ENCODE measurements at regions not wholly inside any gene's neighbourhood (a gene's known extent, or its start where the extent isn't known, plus 50 kb on each side); places are given as distances from the start of the nearest gene placed in this dataset.
A peak's percentile ranks its signal among the peaks of the same experiment; 100 is the strongest.

GRCh38 chr4:58723954-58724353 is 1613.8 kb upstream of the IGFBP7 start:
- DNase-seq (ENCODE audit: low read depth in 4 of 4, low spot score in 3 of 4), result no peak

DNA sequence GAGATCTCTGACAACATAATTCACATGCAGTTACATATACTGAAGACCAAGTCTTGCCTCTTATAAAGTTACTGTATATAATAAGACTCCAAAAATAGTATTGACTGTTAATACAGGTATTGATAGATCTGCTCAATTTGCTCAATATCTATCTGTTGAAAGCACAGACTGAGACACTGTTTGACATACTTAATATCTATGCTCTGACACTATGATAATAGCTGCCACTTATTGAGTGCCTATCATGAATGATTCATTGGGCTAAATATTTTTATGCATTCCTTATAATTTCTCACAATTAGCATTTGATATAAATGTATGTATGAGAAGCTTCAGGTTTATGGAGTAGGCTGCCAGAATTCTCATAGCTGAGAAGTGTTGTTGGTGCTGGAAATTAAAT is 1600.9 kb upstream of the IGFBP7 start:
- no peak for DNase-seq (ENCODE audit: low read depth in 4 of 4, low spot score in 3 of 4)

GRCh38 chr4:58688568-58688967 is 1578.4 kb upstream of the IGFBP7 start:
- no peak for DNase-seq (ENCODE audit: low read depth in 4 of 4, low spot score in 3 of 4)

GRCh38 chr4:58679886-58680285 is 1569.7 kb upstream of the IGFBP7 start:
- DNase-seq (ENCODE audit: low read depth in 4 of 4, low spot score in 3 of 4), result peak in 3 of 4 donors; percentile 12 to 38 (median 38)

- no peak for DNase-seq (ENCODE audit: low read depth in 4 of 4, low spot score in 3 of 4)
Observed at GRCh38 chr4:58679051-58679450, 1568.9 kb upstream of the IGFBP7 start.

DNA sequence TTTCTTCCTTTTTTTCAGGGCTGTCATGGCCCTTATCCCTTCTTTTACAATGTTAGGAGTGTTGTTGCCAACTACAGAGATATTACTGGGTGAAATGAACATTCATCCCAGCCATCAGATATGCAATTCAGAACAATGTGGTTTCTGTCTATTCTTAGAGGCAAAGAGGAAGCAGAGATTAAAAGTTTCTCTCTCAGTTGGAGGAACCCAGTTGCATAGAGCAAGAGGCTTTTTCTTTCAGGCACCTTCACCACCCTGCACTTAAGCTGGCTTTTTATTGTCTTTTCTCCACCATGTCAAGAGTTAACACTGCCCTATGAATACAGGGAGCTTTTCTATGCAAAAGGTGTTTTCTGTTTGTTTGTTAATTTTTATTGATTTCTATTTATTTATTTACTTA is 1559.6 kb upstream of the IGFBP7 start:
- no peak for DNase-seq (ENCODE audit: low read depth in 4 of 4, low spot score in 3 of 4)

DNA sequence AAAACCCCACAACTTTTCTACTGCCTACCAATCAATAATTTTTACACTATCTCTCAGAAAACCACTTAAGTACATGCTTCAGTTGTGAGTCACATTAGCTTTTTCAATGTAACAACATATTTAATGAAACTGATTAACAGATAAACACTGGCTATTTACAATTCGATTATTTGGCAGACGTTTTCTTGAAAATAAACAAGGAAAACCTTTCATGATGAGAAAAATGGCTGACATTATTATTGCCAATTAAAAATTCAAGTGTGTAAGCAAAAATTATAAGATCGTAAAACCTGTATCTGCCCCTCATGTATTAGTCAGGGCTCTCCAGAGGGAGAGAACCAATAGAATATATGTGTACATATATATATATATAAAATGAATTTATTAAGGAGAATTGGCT is 1555.5 kb upstream of the IGFBP7 start:
- DNase-seq (ENCODE audit: low read depth in 4 of 4, low spot score in 3 of 4), result no peak

GRCh38 chr4:58658701-58659100 is 1548.5 kb upstream of the IGFBP7 start:
- DNase-seq (ENCODE audit: low read depth in 4 of 4, low spot score in 3 of 4), result no peak

DNA sequence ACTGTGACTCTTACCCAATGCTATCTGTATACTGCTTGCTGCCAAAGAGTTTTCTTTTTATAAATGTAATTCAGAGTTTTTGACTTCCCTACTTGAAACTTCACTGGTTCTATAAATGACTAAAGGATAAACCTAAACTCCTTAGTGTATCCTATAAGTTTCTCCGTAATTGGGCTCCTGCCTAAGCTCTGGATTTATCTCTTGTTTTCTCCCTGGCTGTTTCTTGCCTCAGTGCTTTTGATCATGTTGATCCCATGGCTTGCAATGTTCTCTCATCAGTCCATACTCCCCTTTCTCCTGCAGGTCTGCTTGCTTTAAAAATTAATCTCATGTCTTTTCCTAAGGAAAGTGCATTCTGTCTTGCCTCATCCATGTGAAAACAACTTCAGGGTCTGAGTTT is 1543.1 kb upstream of the IGFBP7 start:
- no peak for DNase-seq (ENCODE audit: low read depth in 4 of 4, low spot score in 3 of 4)

DNA sequence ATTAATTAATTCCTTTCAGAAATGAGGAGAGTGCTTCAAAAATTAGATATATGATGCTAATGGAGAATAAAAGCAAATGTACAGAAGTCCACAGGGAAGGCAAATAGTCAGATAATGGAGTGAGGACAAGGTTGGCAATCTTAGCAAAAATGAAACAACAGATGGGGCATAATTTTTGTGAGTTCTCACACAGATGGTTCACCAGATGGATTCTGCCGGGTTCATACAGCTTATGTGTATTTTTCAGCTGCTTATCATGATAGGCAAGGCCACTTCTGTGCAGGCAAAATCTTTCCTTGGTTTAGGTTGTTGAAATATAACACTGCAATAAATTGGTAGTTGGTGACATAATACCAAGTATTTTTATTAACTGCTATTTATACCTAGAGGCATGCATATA is 1539.0 kb upstream of the IGFBP7 start:
- no peak for DNase-seq (ENCODE audit: low read depth in 4 of 4, low spot score in 3 of 4)

GRCh38 chr4:58646126-58646525 is 1535.9 kb upstream of the IGFBP7 start:
- no peak for DNase-seq (ENCODE audit: low read depth in 4 of 4, low spot score in 3 of 4)

- DNase-seq (ENCODE audit: low read depth in 4 of 4, low spot score in 3 of 4), result no peak
Observed at GRCh38 chr4:58644549-58644948, 1534.4 kb upstream of the IGFBP7 start.

DNA sequence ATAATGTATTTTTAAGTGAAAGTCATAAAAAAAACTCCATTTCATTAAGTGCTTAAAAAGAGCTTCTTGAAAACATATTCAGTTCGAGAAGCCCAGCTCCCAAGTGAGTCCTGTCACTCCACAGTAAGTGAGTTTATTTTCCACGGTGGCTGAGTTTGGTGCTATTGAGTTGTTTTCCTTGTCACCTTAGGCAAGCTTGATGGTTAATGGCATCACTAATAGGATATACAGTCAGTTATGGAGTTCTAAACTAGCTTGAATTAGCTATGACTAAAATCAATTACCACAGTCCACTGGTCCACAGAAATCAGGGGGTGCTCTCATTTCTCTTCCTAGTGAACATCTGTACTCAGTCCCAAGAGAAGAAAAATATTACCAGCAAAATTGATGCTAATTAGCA is 1526.2 kb upstream of the IGFBP7 start:
- no peak for DNase-seq (ENCODE audit: low read depth in 4 of 4, low spot score in 3 of 4)

DNA sequence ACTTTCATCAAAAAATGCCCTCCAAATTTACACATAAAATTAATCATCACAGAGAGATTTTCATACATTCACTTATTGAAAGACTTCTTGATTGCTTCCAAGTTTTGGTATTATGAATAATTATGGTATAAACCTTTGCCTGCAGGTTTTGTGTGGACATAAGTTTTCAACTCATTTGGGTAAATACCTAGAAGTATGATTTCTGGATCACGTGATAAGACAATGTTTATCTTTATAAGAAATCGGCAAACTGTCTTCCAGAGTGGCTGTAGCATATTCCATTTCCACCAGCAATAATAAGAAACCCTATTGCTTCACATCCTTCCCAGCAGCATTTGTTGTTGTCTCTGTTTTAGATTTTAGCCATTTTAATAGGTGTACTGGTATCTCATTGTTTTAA is 1507.0 kb upstream of the IGFBP7 start:
- no peak for DNase-seq (ENCODE audit: low read depth in 4 of 4, low spot score in 3 of 4)

DNA sequence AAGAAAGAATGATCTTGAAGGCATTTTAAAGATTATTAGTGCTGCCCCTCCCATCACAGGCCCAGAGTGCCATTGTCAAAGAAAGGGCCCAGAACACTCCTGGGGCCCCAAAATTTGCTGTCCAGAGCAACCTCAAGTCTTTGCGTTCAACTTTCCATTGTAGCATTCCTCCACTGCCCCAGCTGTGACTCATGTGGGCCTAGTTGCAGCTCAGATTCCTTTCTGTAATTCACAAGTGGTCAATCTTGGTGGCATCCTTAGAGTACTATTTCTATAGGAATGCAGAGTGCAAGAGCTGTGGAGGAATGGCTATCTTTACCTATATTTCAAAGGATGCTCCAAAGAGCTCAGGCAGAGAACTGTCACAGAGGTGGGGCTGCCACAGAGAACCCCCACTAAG is 1500.8 kb upstream of the IGFBP7 start:
- DNase-seq (ENCODE audit: low read depth in 4 of 4, low spot score in 3 of 4), result no peak

DNA sequence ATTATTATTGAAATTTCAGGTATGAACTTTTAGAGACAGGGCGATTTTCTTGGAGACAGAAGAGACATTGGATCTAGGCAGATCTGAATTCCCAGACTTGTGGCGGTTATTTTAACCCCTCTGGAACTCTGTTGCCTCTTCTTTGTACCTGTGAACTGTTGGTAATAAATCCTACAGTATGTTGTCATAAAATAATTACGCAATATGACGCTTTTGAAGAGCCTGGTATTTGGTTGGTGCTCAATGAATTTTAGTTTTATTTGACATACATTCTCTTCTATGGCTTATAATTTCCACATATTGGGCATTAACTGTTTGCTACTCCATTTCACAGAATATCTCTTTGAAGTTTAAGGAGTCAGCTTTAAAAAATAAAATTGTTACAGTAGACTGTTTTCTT is 1496.1 kb upstream of the IGFBP7 start:
- no peak for DNase-seq (ENCODE audit: low read depth in 4 of 4, low spot score in 3 of 4)

DNA sequence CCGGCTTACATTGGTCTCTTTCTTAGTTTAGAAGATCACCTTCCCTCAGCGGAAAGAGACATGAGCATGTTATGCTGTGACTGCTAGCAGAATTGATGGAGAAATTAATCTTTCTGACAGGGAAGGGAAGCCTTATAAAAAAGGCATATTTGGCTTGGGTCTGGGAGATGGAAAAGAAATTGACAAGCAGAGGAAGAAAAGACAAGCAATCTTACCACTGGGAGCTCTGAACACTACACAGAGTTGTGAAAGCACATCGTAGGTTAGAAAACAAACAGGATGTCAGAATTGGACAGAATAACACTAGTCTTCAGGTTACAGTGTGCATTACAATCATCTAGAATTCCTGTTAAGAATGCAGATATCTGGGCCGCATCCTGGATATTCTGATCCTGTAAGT is 1493.8 kb upstream of the IGFBP7 start:
- no peak for DNase-seq (ENCODE audit: low read depth in 4 of 4, low spot score in 3 of 4)

DNA sequence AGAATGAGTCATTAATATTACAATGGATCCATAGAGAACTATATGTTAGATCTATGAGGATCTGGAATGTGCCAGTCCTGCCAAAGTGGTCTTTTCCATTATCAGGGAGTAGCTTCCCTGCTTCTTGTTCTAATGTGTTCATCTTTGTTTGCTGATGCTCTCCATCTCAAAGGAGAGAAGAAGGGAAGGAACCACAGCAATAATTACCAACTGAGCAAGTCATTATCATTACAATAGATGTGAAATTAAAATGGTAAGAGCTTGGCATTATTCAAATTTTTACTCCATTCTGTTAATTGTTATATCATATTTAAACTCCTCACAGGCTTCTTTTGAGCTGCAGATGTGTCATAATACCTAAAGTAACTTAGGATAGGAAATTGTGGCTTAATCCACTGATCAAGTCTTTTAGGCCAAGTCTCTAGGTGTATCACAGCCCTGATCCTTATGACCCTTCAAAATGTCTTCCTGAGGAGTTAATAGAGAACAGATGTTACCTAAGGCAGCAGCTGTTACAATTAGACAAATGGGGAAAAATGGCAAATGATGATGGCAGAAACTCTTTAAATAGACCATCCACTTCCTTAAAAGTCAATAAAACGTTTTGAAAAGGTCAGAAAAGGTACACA is 1492.7 kb upstream of the IGFBP7 start:
- no peak for DNase-seq (ENCODE audit: low read depth in 4 of 4, low spot score in 3 of 4)

- DNase-seq (ENCODE audit: low read depth in 4 of 4, low spot score in 3 of 4), result no peak
Observed at GRCh38 chr4:58602022-58602421, 1491.8 kb upstream of the IGFBP7 start.

GRCh38 chr4:58600290-58600689 is 1490.1 kb upstream of the IGFBP7 start:
- DNase-seq (ENCODE audit: low read depth in 4 of 4, low spot score in 3 of 4), result no peak

- no peak for DNase-seq (ENCODE audit: low read depth in 4 of 4, low spot score in 3 of 4)
Observed at GRCh38 chr4:58590722-58591121, 1480.5 kb upstream of the IGFBP7 start.

DNA sequence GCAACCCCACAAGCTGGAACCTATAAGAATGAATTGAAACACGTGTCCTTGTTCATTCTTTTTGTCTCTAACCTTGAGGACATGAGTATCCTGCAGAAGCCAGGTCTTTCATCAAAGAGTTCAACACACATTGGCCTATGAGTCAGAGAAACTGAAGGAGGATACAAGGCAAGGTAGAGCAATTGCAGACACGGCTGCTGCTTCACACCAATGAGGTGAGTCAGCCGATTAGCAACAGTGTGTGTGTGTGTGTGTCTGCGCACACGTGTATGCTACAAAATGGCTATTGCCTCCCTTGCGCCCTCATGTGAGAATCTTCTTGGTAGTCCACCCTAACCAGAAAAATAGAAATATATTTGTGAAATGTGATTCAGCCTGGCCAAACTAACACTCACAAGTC is 1477.7 kb upstream of the IGFBP7 start:
- no peak for DNase-seq (ENCODE audit: low read depth in 4 of 4, low spot score in 3 of 4)

GRCh38 chr4:58566260-58566659 is 1456.1 kb upstream of the IGFBP7 start:
- DNase-seq (ENCODE audit: low read depth in 4 of 4, low spot score in 3 of 4), result no peak

All from right renal pelvis (tissue), 4 donors.